Loucy (cell line): ENCODE measurements at regions not wholly inside any gene's neighbourhood (a gene's known extent, or its start where the extent isn't known, plus 50 kb on each side); places are given as distances from the start of the nearest gene placed in this dataset.

Source experiments
- H2AFZ ChIP-seq: fragments of 200-600 bp; sonication (generic); 2 replicates; pipeline ENCODE4 v1.6.0; 2016; ENCODE audit warnings: antibody characterized with exemption, mild to moderate bottlenecking, low read length, moderate library complexity
- H3F3A ChIP-seq: fragments of 200-600 bp; 2 replicates; pipeline ENCODE4 v1.6.0; 2016; ENCODE audit warnings: antibody characterized with exemption, low read depth, mild to moderate bottlenecking
- H3K27me3 ChIP-seq: fragments of 200-600 bp; sonication (generic); 2 replicates; pipeline ENCODE4 v1.6.1; 2014; ENCODE audit warnings: low read length, mild to moderate bottlenecking; ENCODE audit not compliant: insufficient read depth, poor library complexity, severe bottlenecking
- H3K36me3 ChIP-seq: fragments of 200-600 bp; sonication (generic); 2 replicates; pipeline ENCODE4 v1.6.1; 2016; ENCODE audit warnings: low read length; ENCODE audit not compliant: insufficient read depth
- H3K4me1 ChIP-seq: fragments of 200-600 bp; sonication (generic); 2 replicates; pipeline ENCODE4 v1.5.1; 2014; ENCODE audit warnings: low read length, mild to moderate bottlenecking; ENCODE audit not compliant: insufficient read depth, poor library complexity, severe bottlenecking
- H3K4me2 ChIP-seq: fragments of 200-600 bp; sonication (generic); 2 replicates; pipeline ENCODE4 v1.6.0; 2014; ENCODE audit warnings: antibody characterized with exemption, low read length, low read depth, mild to moderate bottlenecking; ENCODE audit not compliant: poor library complexity, severe bottlenecking
- H3K4me3 ChIP-seq: fragments of 200-600 bp; sonication (generic); 2 replicates; pipeline ENCODE4 v1.5.1; 2014; ENCODE audit warnings: low read length, mild to moderate bottlenecking, mixed read lengths; ENCODE audit not compliant: poor library complexity, severe bottlenecking
- H3K79me2 ChIP-seq: fragments of 200-600 bp; sonication (generic); 2 replicates; pipeline ENCODE4 v1.6.1; 2014; ENCODE audit warnings: low read length; ENCODE audit not compliant: insufficient read depth
- H3K9ac ChIP-seq: fragments of 200-600 bp; sonication (generic); 2 replicates; pipeline ENCODE4 v1.6.0; 2014; ENCODE audit warnings: mild to moderate bottlenecking, low read depth, low read length, moderate library complexity; ENCODE audit not compliant: poor library complexity, severe bottlenecking
- H3K9me2 ChIP-seq: fragments of 200-600 bp; sonication (generic); replicated peaks from 2 replicates; pipeline ENCODE4 v1.6.1; 2016; ENCODE audit warnings: low read depth, low read length, mixed read lengths
- H3K9me3 ChIP-seq: fragments of 200-600 bp; sonication (generic); 2 replicates; pipeline ENCODE4 v1.6.1; 2014; ENCODE audit warnings: mild to moderate bottlenecking, antibody characterized with exemption, low read length, low read depth; ENCODE audit not compliant: insufficient read depth
- H4K20me1 ChIP-seq: fragments of 200-600 bp; sonication (generic); 2 replicates; pipeline ENCODE4 v1.6.0; 2014; ENCODE audit warnings: antibody characterized with exemption, low read length, mild to moderate bottlenecking; ENCODE audit not compliant: insufficient read depth, poor library complexity, severe bottlenecking
- EZH2phosphoT487 ChIP-seq: fragments of 200-600 bp; IDR thresholded peaks from 2 replicates; pipeline ENCODE4 v1.6.1; 2018; ENCODE audit warnings: antibody characterized with exemption, mild to moderate bottlenecking, moderate library complexity, borderline replicate concordance
- TF ChIP-seq, protein P1 (sequence below): fragments of 200-600 bp; sonication (generic); conservative IDR thresholded peaks from 2 replicates; pipeline ENCODE4 v1.5.1; 2014; ENCODE audit warnings: mild to moderate bottlenecking, antibody characterized with exemption, low read length

DNA sequence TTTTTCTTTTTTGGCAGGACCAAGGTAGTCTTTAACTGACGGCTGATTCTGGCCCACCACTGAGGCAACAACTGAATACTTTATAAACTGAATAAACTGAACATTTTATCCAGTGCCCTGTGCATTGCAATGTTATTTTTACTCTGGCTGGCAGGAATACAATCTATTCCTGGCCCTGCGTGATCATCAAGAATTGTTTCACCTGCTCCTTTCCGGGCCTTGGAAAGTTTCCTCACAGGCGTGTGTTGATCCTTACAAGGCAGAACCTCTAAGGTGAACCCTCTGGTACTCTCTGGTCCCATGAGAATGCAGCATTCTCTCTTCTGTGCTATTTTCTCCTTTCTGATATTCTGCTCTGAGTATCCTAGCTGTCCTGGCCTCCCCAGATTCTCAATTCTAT, 113.7 kb upstream of the KLHL29 start:
- no peak overlapping the region for H3K4me3 ChIP-seq
- no peaks in the 10 kb centered on the region for H4K20me1 ChIP-seq
- no peaks in the 10 kb centered on the region for H3K27me3 ChIP-seq
- H3K36me3 ChIP-seq, result no peaks in the 10 kb centered on the region
- H3K4me2 ChIP-seq, result no peak overlapping the region
- H3K9me2 ChIP-seq, result no peaks in the 10 kb centered on the region
- H3K4me1 ChIP-seq, result no peaks in the 10 kb centered on the region
- no peaks in the 10 kb centered on the region for H3K9me3 ChIP-seq
- no peaks in the 10 kb centered on the region for H3F3A ChIP-seq
- H2AFZ ChIP-seq, result no peak overlapping the region
- H3K79me2 ChIP-seq, result no peaks in the 10 kb centered on the region
- TF ChIP-seq, protein P1, sequence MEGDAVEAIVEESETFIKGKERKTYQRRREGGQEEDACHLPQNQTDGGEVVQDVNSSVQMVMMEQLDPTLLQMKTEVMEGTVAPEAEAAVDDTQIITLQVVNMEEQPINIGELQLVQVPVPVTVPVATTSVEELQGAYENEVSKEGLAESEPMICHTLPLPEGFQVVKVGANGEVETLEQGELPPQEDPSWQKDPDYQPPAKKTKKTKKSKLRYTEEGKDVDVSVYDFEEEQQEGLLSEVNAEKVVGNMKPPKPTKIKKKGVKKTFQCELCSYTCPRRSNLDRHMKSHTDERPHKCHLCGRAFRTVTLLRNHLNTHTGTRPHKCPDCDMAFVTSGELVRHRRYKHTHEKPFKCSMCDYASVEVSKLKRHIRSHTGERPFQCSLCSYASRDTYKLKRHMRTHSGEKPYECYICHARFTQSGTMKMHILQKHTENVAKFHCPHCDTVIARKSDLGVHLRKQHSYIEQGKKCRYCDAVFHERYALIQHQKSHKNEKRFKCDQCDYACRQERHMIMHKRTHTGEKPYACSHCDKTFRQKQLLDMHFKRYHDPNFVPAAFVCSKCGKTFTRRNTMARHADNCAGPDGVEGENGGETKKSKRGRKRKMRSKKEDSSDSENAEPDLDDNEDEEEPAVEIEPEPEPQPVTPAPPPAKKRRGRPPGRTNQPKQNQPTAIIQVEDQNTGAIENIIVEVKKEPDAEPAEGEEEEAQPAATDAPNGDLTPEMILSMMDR, result no peak
- no peak for TF ChIP-seq EZH2phosphoT487
- no peak overlapping the region for H3K9ac ChIP-seq

DNA sequence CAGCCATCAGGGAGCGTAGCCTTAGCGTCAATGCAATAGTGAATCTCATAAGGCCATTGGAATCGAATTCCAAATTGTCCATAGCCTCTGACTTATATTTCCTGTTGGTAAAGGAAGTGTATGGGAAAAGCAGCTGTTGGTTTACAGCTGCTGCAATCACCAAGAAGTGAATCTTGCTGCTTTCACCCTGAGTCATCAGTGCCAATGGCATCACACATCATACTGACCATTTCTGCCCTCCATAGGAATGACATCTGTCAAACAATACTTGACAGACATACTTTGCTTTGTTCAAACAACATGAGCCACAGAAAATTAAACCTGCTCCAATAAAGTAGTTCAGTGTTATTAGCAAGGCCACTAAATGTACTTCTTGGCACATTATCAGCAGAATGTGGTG, 111.2 kb upstream of the KLHL29 start:
- H2AFZ ChIP-seq, result no peak overlapping the region
- no peaks in the 10 kb centered on the region for H3K36me3 ChIP-seq
- no peak overlapping the region for H3K4me3 ChIP-seq
- no peaks in the 10 kb centered on the region for H3K9me3 ChIP-seq
- H4K20me1 ChIP-seq, result no peaks in the 10 kb centered on the region
- no peaks in the 10 kb centered on the region for H3K79me2 ChIP-seq
- H3K9me2 ChIP-seq, result no peaks in the 10 kb centered on the region
- no peak overlapping the region for H3K9ac ChIP-seq
- no peak for TF ChIP-seq EZH2phosphoT487
- TF ChIP-seq, protein P1, result no peak
- H3K4me1 ChIP-seq, result no peaks in the 10 kb centered on the region
- no peaks in the 10 kb centered on the region for H3F3A ChIP-seq
- H3K27me3 ChIP-seq, result no peaks in the 10 kb centered on the region
- H3K4me2 ChIP-seq, result no peak overlapping the region

DNA sequence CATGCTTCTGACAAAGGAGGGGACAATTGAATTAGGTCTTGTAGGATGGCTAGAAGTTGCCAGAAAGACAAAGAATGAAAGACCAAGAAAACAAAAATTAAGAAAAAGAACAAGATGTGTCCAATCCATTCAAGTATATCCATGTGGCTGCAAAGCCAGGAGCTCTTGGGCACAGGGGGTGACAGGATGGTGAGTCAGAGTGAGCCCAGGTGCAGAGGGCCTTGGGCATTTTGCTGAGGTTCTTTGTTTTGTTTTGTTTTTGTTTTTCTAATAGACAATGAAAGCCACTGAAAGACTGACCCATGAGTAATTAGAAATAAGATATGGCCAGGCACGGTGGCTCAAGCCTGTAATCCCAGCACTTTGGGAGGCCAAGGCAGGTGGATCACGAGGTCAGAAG, 104.6 kb upstream of the KLHL29 start:
- TF ChIP-seq, protein P1, result no peak
- no peak for TF ChIP-seq EZH2phosphoT487
- Histone ChIP-seq H3K9ac (no peak overlapping the region), H3K4me1 (no peaks in the 10 kb centered on the region), H4K20me1 (no peaks in the 10 kb centered on the region), H3F3A (no peaks in the 10 kb centered on the region), H3K9me3 (no peaks in the 10 kb centered on the region), H3K79me2 (no peaks in the 10 kb centered on the region), H3K4me2 (no peak overlapping the region), H3K9me2 (no peaks in the 10 kb centered on the region), H3K36me3 (no peaks in the 10 kb centered on the region), H3K4me3 (no peak overlapping the region), H3K27me3 (no peaks in the 10 kb centered on the region), H2AFZ (no peak overlapping the region)
